HG03378 (cell line): ENCODE measurements at regions not wholly inside any gene's neighbourhood (a gene's known extent, or its start where the extent isn't known, plus 50 kb on each side); places are given as distances from the start of the nearest gene placed in this dataset.

Experiments
- ATAC-seq: cut with Tn5 transposase; IDR thresholded peaks from one replicate; pipeline ENCODE4 v1.9.1; 2021; ENCODE audit warnings: mild to moderate bottlenecking, moderate library complexity; ENCODE audit not compliant: unreplicated experiment

- ATAC-seq: no peak
Measured at GRCh38 chr6:6376845-6377244, 56.4 kb upstream of the F13A1 start.

GRCh38 chr6:6377621-6378020, 57.2 kb upstream of the F13A1 start:
- no peak for ATAC-seq

- ATAC-seq: no peak
Measured at GRCh38 chr6:6379573-6379972, 59.1 kb upstream of the F13A1 start.

- ATAC-seq: no peak
Measured at GRCh38 chr6:6384520-6384919, 64.1 kb upstream of the F13A1 start.

- no peak for ATAC-seq
Measured at GRCh38 chr6:6386010-6386409, 65.5 kb upstream of the F13A1 start.

- ATAC-seq: peak; percentile 52
Measured at GRCh38 chr6:6390849-6391602, 70.6 kb upstream of the F13A1 start.

GRCh38 chr6:6392214-6393068, 72.0 kb upstream of the F13A1 start:
- ATAC-seq: peak; percentile 79

GRCh38 chr6:6393069-6393529, 72.6 kb upstream of the F13A1 start:
- peak; percentile 13 for ATAC-seq

- no peak for ATAC-seq
Measured at GRCh38 chr6:6395581-6396197, 75.2 kb upstream of the F13A1 start.

GRCh38 chr6:6397842-6398241, 77.4 kb upstream of the F13A1 start:
- no peak for ATAC-seq

GRCh38 chr6:6399568-6399967, 79.1 kb upstream of the F13A1 start:
- no peak for ATAC-seq

- ATAC-seq: no peak
Measured at GRCh38 chr6:6401401-6401800, 80.9 kb upstream of the F13A1 start.

GRCh38 chr6:6402006-6402405, 81.5 kb upstream of the F13A1 start:
- no peak for ATAC-seq

GRCh38 chr6:6402591-6402990, 82.1 kb upstream of the F13A1 start:
- no peak for ATAC-seq

- ATAC-seq: no peak
Measured at GRCh38 chr6:6405031-6405430, 84.6 kb upstream of the F13A1 start.

GRCh38 chr6:6405997-6406714, 85.7 kb upstream of the F13A1 start:
- no peak for ATAC-seq

GRCh38 chr6:6406715-6407070, 86.2 kb upstream of the F13A1 start:
- ATAC-seq: no peak

GRCh38 chr6:6407071-6407741, 86.7 kb upstream of the F13A1 start:
- ATAC-seq: peak; percentile 97

GRCh38 chr6:6409397-6410030, 89.1 kb upstream of the F13A1 start:
- no peak for ATAC-seq

GRCh38 chr6:6411115-6411514, 90.7 kb upstream of the F13A1 start:
- no peak for ATAC-seq
